PC-9 (cell line): ENCODE measurements at regions not wholly inside any gene's neighbourhood (a gene's known extent, or its start where the extent isn't known, plus 50 kb on each side); places are given as distances from the start of the nearest gene placed in this dataset.

ENCODE experiments used
- BruUV-seq: library from RNA; stranded (reverse); fragments of 400-500 nt; replicated peaks from 2 replicates; lab custom pipeline; 2021; lab: Mats Ljungman, UMichigan
- CTCF ChIA-PET: fragments of 300-600 bp; sonication (Branson Sonifier 250); formaldehyde crosslinking; loops from one replicate; lab custom pipeline; 2022; ENCODE audit warnings: antibody characterized with exemption; lab: Charles Lee
- POLR2A ChIA-PET: fragments of 300-600 bp; sonication (Branson Sonifier 250); formaldehyde crosslinking; loops from one replicate; lab custom pipeline; 2022; ENCODE audit warnings: antibody characterized with exemption; ENCODE audit not compliant: unreplicated experiment; lab: Charles Lee
- DNase-seq, 2 experiments: peaks; one replicate each; pipeline versions ENCODE4 v3.0.0 to v3.0.0-alpha.2; 2015 to 2022; ENCODE audit warnings: mixed read lengths in 1 of 2
- H2AFZ ChIP-seq: fragments of 200-600 bp; sonication (generic); 2 replicates; pipeline ENCODE4 v1.8.1; 2017; ENCODE audit warnings: antibody characterized with exemption
- H3F3A ChIP-seq: fragments of 200-600 bp; sonication (generic); 2 replicates; pipeline ENCODE4 v1.8.1; 2017; ENCODE audit warnings: antibody characterized with exemption, mild to moderate bottlenecking, low read depth; ENCODE audit not compliant: insufficient read depth
- H3K27ac ChIP-seq: fragments of 200-600 bp; sonication (generic); 2 replicates; pipeline ENCODE4 v1.6.1; 2016; ENCODE audit warnings: mixed run types
- H3K27me3 ChIP-seq: fragments of 200-600 bp; sonication (generic); 2 replicates; pipeline ENCODE4 v1.6.1; 2016; ENCODE audit warnings: low read depth, mixed run types; ENCODE audit not compliant: insufficient read depth
- H3K36me3 ChIP-seq: fragments of 200-600 bp; sonication (generic); 2 replicates; pipeline ENCODE4 v1.6.1; 2016; ENCODE audit warnings: low read depth, mixed run types
- H3K4me1 ChIP-seq: fragments of 200-600 bp; sonication (generic); replicated peaks from 2 replicates; pipeline ENCODE4 v1.6.1; 2016; ENCODE audit warnings: mixed run types; ENCODE audit not compliant: insufficient read depth
- H3K4me2 ChIP-seq: fragments of 200-600 bp; sonication (generic); 2 replicates; pipeline ENCODE4 v1.6.1; 2017; ENCODE audit warnings: mixed run types
- H3K4me3 ChIP-seq: fragments of 200-600 bp; sonication (generic); 2 replicates; pipeline ENCODE4 v1.6.1; 2016; ENCODE audit warnings: mixed run types
- H3K79me2 ChIP-seq: fragments of 200-600 bp; sonication (generic); 2 replicates; pipeline ENCODE4 v1.6.1; 2017; ENCODE audit warnings: low read depth, mixed run types
- H3K9me2 ChIP-seq: fragments of 200-600 bp; sonication (generic); 2 replicates; pipeline ENCODE4 v1.8.1; 2017; ENCODE audit warnings: mild to moderate bottlenecking; ENCODE audit not compliant: insufficient read depth
- H3K9me3 ChIP-seq: fragments of 200-600 bp; sonication (generic); 2 replicates; pipeline ENCODE4 v1.8.1; 2016; ENCODE audit warnings: low read depth; ENCODE audit not compliant: insufficient read depth
- H4K20me1 ChIP-seq: fragments of 200-600 bp; sonication (generic); 2 replicates; pipeline ENCODE4 v1.8.1; 2017; ENCODE audit not compliant: insufficient read depth
- EZH2 ChIP-seq: fragments of 200-600 bp; sonication (generic); IDR thresholded peaks from 2 replicates; pipeline ENCODE4 v1.8.0; 2017; ENCODE audit warnings: antibody characterized with exemption, low read depth
- intact Hi-C: fragments of 100-400 bp; cut with micrococcal nuclease; formaldehyde crosslinking; loops from one replicate; pipeline ENCODE4 v1.10.0; 2022; ENCODE audit not compliant: unreplicated experiment
- TF ChIP-seq, protein P1 (sequence below): fragments of 200-600 bp; sonication (generic); conservative IDR thresholded peaks from 2 replicates; pipeline ENCODE4 v1.6.1; 2017; ENCODE audit warnings: mixed run types, antibody characterized with exemption, mild to moderate bottlenecking, moderate library complexity

DNA sequence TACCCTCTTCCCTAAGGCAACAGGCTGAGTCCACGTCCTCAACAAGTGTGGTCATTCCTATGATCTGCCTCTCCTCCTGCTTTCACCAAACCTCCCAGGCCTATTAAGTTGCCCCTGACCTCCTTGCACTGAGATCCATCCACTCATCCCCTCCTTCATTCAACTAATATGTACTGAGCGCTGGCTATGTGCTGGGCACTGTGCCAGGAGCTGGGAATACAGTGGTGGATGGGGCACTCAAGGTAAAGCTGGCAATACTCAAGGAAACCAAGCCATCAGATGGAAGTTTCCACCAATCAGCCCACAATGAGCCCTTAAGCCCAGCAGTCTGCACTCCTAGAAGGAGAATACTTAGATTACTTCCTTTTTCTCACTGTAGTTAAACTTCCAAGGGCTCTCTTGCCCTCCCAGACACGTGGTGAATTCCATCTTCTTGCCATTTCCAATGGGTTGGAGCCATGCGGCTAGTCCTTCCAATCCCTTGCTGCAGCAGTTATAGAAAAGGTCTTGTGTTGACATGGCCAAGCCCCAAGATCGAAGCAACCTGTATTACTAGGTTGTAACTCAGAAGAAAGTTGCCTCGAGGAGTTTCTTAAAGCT lies 279.9 kb upstream of the RUNX1 start:
- H4K20me1 ChIP-seq = no peaks in the 10 kb centered on the region
- BruUV-seq = no TSS peak
- H3K27ac ChIP-seq = no peak overlapping the region
- no peaks in the 10 kb centered on the region for H3K4me1 ChIP-seq
- no peak overlapping the region for H3K4me3 ChIP-seq
- no peaks in the 10 kb centered on the region for H3K9me3 ChIP-seq
- no peak for DNase-seq
- no peaks in the 10 kb centered on the region for H3K9me2 ChIP-seq
- no peaks in the 10 kb centered on the region for H3K36me3 ChIP-seq
- no peaks in the 10 kb centered on the region for H3K79me2 ChIP-seq
- TF ChIP-seq, protein P1, sequence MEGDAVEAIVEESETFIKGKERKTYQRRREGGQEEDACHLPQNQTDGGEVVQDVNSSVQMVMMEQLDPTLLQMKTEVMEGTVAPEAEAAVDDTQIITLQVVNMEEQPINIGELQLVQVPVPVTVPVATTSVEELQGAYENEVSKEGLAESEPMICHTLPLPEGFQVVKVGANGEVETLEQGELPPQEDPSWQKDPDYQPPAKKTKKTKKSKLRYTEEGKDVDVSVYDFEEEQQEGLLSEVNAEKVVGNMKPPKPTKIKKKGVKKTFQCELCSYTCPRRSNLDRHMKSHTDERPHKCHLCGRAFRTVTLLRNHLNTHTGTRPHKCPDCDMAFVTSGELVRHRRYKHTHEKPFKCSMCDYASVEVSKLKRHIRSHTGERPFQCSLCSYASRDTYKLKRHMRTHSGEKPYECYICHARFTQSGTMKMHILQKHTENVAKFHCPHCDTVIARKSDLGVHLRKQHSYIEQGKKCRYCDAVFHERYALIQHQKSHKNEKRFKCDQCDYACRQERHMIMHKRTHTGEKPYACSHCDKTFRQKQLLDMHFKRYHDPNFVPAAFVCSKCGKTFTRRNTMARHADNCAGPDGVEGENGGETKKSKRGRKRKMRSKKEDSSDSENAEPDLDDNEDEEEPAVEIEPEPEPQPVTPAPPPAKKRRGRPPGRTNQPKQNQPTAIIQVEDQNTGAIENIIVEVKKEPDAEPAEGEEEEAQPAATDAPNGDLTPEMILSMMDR = no peak
- no peak for TF ChIP-seq EZH2
- POLR2A ChIA-PET = no interaction called here
- H2AFZ ChIP-seq = no peak overlapping the region
- intact Hi-C loops = no loop called here
- no peak overlapping the region for H3K4me2 ChIP-seq
- CTCF ChIA-PET = no interaction called here
- no peaks in the 10 kb centered on the region for H3K27me3 ChIP-seq
- H3F3A ChIP-seq = no peaks in the 10 kb centered on the region

DNA sequence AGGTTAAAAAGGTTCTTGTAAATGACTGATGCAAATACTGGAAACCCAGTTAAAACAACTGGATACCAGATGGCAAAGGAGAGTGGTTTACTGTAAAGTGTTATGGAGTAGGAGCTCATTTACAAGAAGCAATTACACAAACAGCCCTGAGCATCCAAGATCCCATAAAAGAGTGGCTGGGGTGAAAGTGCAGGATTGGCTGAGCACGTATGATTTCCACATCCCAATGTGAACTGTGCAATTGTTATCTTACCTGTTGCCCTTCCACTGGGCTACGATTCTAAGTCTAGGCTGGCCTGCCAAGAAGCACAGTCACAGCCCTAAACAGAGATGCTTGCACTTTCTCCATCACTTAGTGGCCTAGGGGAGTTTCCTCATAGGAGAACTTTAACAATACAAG lies 277.6 kb upstream of the RUNX1 start:
- Histone ChIP-seq H3K9me3 (no peaks in the 10 kb centered on the region), H3K4me2 (no peak overlapping the region), H3K9me2 (no peaks in the 10 kb centered on the region), H3K4me1 (no peaks in the 10 kb centered on the region), H3K4me3 (no peak overlapping the region), H3K36me3 (no peaks in the 10 kb centered on the region), H3K27ac (no peak overlapping the region), H2AFZ (no peak overlapping the region), H3F3A (no peaks in the 10 kb centered on the region), H3K79me2 (no peaks in the 10 kb centered on the region), H3K27me3 (no peaks in the 10 kb centered on the region), H4K20me1 (no peaks in the 10 kb centered on the region)
- TF ChIP-seq, protein P1 = no peak
- no peak for TF ChIP-seq EZH2
- no TSS peak for BruUV-seq
- CTCF ChIA-PET = no interaction called here
- DNase-seq = no peak
- POLR2A ChIA-PET = no interaction called here
- intact Hi-C loops = no loop called here

DNA sequence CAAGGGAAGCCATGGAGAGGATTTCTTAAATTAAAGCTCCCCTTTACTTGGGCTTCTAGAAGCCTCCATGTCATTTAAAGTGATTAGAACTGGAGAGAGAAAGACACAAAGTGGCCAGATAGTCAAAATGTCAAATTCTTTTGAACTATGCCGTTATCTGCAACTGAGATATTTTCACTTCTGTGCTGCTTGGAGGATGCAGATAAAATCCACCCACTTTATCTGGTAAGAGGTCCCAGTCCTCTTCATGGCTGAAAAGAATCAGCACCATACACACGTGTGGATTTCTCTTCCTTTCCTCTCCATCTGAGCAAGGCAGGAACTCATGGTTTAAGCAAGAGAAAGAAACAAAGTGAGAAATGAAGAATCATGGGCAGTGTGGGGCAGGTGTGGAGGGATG lies 276.9 kb upstream of the RUNX1 start:
- Histone ChIP-seq H3K4me3 (no peak overlapping the region), H3K27me3 (no peaks in the 10 kb centered on the region), H2AFZ (no peak overlapping the region), H3K9me2 (no peaks in the 10 kb centered on the region), H3K79me2 (no peaks in the 10 kb centered on the region), H4K20me1 (no peaks in the 10 kb centered on the region), H3K36me3 (no peaks in the 10 kb centered on the region), H3F3A (no peaks in the 10 kb centered on the region), H3K4me1 (no peaks in the 10 kb centered on the region), H3K9me3 (no peaks in the 10 kb centered on the region), H3K27ac (no peak overlapping the region), H3K4me2 (no peak overlapping the region)
- ChIA-PET POLR2A (no interaction called here), CTCF (no interaction called here)
- DNase-seq = no peak
- BruUV-seq = no TSS peak
- intact Hi-C loops = no loop called here
- TF ChIP-seq, protein P1 = no peak
- no peak for TF ChIP-seq EZH2
